ENCODE measurements at regions not wholly inside any gene's neighbourhood (a gene's known extent, or its start where the extent isn't known, plus 50 kb on each side); places are given as distances from the start of the nearest gene placed in this dataset.

- TF ChIP-seq, protein P1, sequence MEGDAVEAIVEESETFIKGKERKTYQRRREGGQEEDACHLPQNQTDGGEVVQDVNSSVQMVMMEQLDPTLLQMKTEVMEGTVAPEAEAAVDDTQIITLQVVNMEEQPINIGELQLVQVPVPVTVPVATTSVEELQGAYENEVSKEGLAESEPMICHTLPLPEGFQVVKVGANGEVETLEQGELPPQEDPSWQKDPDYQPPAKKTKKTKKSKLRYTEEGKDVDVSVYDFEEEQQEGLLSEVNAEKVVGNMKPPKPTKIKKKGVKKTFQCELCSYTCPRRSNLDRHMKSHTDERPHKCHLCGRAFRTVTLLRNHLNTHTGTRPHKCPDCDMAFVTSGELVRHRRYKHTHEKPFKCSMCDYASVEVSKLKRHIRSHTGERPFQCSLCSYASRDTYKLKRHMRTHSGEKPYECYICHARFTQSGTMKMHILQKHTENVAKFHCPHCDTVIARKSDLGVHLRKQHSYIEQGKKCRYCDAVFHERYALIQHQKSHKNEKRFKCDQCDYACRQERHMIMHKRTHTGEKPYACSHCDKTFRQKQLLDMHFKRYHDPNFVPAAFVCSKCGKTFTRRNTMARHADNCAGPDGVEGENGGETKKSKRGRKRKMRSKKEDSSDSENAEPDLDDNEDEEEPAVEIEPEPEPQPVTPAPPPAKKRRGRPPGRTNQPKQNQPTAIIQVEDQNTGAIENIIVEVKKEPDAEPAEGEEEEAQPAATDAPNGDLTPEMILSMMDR (IDR thresholded peaks at IDR 0.05): no peak
- TF ChIP-seq EP300 (IDR thresholded peaks at IDR 0.05): no peak
Observed at GRCh38 chr10:61543831-61544230, 90.7 kb upstream of the TMEM26 start.

Measured in stomach (tissue), 4 donors.